GM21529 (cell line): ENCODE measurements at regions not wholly inside any gene's neighbourhood (a gene's known extent, or its start where the extent isn't known, plus 50 kb on each side); places are given as distances from the start of the nearest gene placed in this dataset.
"Not testable (repeated sequence)": the region's sequence is repeated elsewhere in the genome, so short reads cannot be mapped to it uniquely, and the experiment has no call there.

Experiments used
- ATAC-seq: cut with Tn5 transposase; IDR thresholded peaks from one replicate; pipeline ENCODE4 v1.9.1; 2021; ENCODE audit not compliant: unreplicated experiment

DNA sequence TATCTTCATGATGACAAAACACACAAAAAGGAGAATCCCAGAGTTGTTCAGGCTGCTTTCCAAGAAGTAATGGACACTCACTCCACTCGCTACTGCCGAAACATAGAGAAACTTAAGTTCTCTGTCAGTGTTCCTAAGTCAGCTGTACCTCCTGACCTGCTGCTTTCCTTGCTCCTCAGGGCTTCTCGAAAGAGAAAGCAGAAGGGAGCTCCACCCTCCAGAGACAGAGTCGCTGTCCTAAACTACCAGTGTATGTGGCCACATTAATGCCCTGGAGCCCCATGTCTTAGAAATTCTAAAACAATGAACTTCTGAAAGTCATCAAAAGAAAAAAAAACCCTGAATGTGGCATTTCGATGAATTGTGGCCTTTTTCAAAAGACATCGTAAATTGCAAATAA lies 390.8 kb upstream of the MON1B start:
- no peak for ATAC-seq

- no peak for ATAC-seq
These were observed 389.6 kb upstream of the MON1B start for GRCh38 chr16:76801357-76801756.

DNA sequence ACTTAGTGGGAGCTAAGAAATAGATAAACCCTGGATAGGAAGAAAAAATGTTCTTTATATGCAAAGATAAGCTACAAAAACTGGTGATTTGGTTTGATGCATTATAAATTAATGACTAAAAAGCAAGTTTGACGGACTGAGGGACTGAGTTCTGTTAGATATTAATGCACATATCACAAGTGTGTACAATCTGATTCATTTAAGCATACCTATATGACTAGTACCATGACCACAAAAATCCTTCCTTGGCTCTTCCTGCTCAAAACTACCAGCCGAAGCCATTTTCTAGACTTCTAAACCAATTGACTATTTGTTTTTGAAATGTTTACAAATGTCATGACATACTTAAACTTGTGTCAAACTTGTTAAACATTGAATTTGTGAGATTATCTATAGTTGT lies 374.5 kb upstream of the MON1B start:
- no peak for ATAC-seq

- no peak for ATAC-seq
These were observed 372.3 kb upstream of the MON1B start for GRCh38 chr16:76818606-76819181.

GRCh38 chr16:76819226-76819916 lies 371.6 kb upstream of the MON1B start:
- ATAC-seq, result no peak

- ATAC-seq, result no peak
These were observed 366.8 kb upstream of the MON1B start for GRCh38 chr16:76824221-76824620.

- ATAC-seq, result no peak
These were observed 366.2 kb upstream of the MON1B start for GRCh38 chr16:76824791-76825190.

- no peak for ATAC-seq
These were observed 355.7 kb upstream of the MON1B start for GRCh38 chr16:76835339-76835738.

DNA sequence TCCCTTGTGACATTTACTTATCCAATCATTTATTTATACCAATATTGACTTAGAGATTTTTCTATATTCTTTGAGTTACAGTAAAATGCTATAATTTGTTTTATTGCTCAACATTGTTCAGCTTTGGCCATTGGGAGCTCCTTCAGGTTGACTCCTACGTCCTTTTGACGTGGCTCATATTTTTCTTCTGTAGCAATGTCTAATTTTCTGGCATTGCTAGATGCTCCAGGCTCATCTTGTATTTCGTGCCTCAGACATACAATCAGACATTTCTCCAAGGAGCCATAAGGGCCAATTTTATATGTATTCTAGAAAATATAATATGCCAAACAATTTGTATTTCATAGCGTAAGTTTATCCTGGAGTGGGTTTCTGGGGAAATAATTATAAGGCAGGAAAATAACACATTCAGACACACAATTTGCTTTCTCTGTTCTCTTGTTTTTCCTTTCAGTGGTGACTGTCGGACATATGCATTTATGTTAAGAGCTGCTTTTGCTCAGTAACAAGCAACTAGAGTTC lies 355.1 kb upstream of the MON1B start:
- ATAC-seq, result no peak

DNA sequence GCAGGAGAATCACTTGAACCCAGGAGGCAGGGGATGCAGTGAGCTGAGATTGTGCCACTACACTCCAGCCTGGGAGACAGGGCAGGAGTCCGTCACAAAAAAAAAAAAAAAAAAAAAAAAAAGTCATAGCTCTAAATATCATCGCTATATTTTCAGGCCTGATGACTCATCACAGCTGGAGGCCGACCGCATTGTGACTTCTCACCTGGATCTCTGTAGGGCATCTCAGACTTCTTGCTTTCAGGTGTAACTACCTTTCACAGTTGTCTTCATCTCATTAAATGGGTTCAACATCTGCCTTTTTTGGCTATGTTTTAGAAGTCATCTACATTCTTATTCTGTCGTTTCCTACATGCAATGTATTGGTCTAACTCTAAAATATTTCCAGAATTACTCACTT lies 353.1 kb upstream of the MON1B start:
- ATAC-seq, result no peak

GRCh38 chr16:76854234-76854633 lies 336.8 kb upstream of the MON1B start:
- ATAC-seq, result no peak

GRCh38 chr16:76856112-76856511 lies 334.9 kb upstream of the MON1B start:
- ATAC-seq, result no peak

DNA sequence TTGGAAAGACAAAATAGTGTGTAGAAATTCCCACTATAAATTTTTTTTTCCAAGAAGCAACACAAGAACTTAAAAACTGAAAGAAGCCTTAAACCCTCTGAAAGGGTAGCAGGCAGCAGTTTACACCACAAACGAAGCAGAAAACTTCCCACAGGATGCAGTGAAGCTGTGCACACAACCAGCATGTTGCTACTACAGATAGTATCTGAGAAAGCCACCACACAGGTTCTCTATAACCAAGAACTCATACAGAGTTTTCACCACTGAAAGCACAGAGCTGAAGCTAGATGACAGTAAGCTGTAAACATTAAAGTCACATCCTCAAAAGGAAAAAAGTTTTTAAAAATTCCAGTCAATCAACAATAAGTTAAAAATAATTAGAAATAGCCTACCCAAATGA lies 333.6 kb upstream of the MON1B start:
- no peak for ATAC-seq

DNA sequence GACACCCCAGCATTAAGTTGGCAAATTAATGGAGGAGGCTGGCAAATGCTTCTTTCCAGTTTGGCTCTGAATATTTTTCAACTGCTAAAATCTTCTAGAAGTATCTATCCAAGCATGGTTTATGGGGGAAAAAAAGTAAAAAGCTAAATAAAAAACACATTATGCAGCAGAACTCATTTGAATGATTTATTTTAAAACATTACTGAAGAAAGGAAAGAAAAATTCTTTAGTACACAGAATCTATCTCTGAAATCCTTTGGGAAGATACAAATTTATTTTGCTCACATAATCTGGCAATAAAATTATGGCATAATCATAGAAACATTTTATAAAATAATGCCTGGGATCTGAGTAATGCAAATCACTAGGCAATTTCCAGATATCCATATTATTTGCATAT lies 328.1 kb upstream of the MON1B start:
- ATAC-seq, result no peak

DNA sequence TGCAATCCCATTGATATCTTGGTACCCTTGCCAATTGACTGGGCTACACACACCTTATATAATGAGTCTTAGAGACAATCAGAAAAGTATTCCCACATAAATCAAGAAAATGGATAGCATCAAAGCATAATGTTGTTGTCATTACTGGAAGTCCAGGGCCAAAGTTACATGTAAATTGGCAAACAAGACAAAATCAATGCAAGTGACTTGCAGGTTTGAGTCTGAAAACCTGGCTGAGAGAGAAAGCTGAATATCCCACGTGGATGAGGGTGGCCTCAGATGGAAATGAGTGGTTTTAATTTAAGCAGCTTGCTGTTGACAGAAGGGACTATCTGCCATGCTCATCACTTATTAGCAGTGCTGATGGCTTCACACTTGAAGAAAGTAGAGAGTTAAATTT lies 324.0 kb upstream of the MON1B start:
- no peak for ATAC-seq

- no peak for ATAC-seq
These were observed 315.1 kb upstream of the MON1B start for GRCh38 chr16:76875898-76876297.

GRCh38 chr16:76879420-76879819 lies 311.6 kb upstream of the MON1B start:
- no peak for ATAC-seq

GRCh38 chr16:76880523-76880922 lies 310.5 kb upstream of the MON1B start:
- ATAC-seq, result not testable (repeated sequence)

GRCh38 chr16:76882105-76882504 lies 308.9 kb upstream of the MON1B start:
- no peak for ATAC-seq

DNA sequence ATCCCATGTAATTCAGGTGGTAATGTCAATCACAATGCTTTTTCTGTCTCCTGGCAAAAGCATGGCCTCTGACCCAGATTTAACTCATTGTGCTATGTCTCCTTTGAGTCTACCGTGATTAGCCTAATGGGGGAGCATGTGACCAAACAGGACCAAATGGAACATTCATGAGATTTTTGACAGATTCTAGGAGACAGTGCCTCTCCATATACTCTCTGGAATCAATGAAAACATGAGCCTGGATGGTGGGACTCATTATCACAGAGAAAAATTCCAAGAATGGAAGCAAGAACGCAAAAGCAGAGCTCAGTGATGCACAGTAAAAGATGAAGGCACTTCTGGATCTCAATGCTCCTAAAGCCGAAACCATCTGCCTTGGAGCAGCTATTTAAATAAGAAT lies 307.9 kb upstream of the MON1B start:
- ATAC-seq, result no peak

DNA sequence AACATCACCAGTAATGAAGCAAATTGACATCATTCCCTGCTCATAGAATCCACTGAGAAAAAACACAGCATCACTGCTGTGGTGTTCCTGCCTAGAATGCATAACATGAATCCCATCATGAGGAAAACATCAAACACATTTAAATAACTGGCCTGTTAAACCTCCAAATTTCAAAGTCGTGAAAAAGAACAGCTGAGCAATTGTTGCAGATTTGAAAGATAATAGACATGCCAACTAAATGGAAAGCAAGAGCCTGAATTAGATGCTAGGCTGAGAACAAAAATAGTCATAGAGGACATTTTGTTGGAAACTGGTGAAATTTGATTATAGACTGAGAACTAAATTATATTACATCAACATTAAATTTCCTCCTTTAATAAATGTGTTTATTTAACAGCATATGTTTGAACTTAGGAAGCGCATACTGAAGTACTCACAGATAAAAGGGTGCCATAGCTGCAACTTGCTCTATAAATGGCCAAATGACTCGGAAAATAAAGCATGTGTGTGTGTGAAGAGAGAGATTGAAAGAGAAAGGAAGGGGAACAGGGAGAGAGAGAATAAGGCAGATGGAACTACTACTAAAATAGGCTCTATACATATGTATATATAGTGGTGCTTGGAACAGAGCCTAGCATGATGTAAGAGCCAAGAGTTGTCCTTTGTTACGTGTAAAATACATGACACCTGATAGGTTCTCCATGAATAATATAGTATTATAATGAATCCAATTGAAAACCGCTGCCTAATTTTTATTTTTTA lies 305.0 kb upstream of the MON1B start:
- ATAC-seq, result no peak

DNA sequence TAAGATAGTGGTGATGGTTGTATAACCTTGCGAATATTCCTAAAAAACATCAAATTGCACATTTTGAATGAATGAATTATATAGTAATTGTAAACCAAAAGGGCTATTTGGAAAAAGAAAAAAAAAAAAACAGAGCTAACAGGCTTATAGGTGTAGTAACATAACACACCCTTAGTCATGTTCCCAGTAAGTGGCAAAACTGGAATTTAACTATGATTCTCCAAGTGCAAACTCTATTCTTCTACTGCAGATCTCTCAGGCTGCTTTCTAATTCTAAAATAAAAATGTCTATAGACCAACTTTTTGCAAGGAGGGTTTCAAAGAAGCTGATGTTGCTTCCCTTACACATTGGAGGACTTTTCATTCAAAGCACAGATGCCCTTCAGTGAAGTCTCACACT lies 293.2 kb upstream of the MON1B start:
- no peak for ATAC-seq
